CD14-positive monocyte (primary cell): ENCODE measurements at regions not wholly inside any gene's neighbourhood (a gene's known extent, or its start where the extent isn't known, plus 50 kb on each side); places are given as distances from the start of the nearest gene placed in this dataset.

Experiments used
- DNase-seq, 3 donors: peaks; one replicate each; pipeline ENCODE4 v3.0.0-alpha.2; 2011 to 2022
- H2AFZ ChIP-seq: 2 replicates; pipeline ENCODE4 v1.6.0; 2012; ENCODE audit warnings: mild to moderate bottlenecking, low read depth, low read length, inconsistent platforms; ENCODE audit not compliant: insufficient read depth, poor library complexity, severe bottlenecking
- H3K27ac ChIP-seq, 2 donors: 1 replicate in 1 of 2; 2 replicates in 1 of 2; pipeline ENCODE4 v1.5.1; 2012 to 2013; ENCODE audit warnings: low read length in 2 of 2, control low read depth in 1 of 2, inconsistent platforms in 1 of 2, low read depth in 1 of 2, mild to moderate bottlenecking in 1 of 2
- H3K27me3 ChIP-seq, 2 donors: one replicate each; pipeline versions ENCODE4 v1.6.0 to v1.6.1; 2011 to 2013; ENCODE audit warnings: low read length in 2 of 2; ENCODE audit not compliant: control insufficient read depth in 2 of 2, insufficient read depth in 2 of 2
- H3K36me3 ChIP-seq, 2 donors: replicated peaks in 1 of 2; 1 replicate in 1 of 2; 2 replicates in 1 of 2; pipeline versions ENCODE4 v1.5.1 to v1.6.1; 2012 to 2013; ENCODE audit warnings: low read length in 2 of 2, control low read depth in 1 of 2, inconsistent platforms in 1 of 2, mild to moderate bottlenecking in 1 of 2; ENCODE audit not compliant: insufficient read depth in 2 of 2, control insufficient read depth in 1 of 2
- H3K4me1 ChIP-seq, 2 donors: 1 replicate in 1 of 2; 2 replicates in 1 of 2; pipeline versions ENCODE4 v1.5.1 to v1.6.1; 2012 to 2013; ENCODE audit warnings: low read length in 2 of 2, control low read depth in 1 of 2, inconsistent platforms in 1 of 2, mild to moderate bottlenecking in 1 of 2, moderate library complexity in 1 of 2; ENCODE audit not compliant: insufficient read depth in 2 of 2, control insufficient read depth in 1 of 2
- H3K4me2 ChIP-seq: replicated peaks from 2 replicates; pipeline ENCODE3; 2012; ENCODE audit warnings: low read length, moderate library complexity, mild to moderate bottlenecking; ENCODE audit not compliant: poor library complexity, severe bottlenecking; ENCODE audit errors: extremely low read depth
- H3K4me3 ChIP-seq, 3 experiments: fragments of 200-600 bp in 1 of 3; sonication (generic) in 1 of 3; replicated peaks in 1 of 3; 1 replicate in 2 of 3; 2 replicates in 1 of 3; pipeline ENCODE4 v1.5.1; 2011 to 2013; ENCODE audit warnings: low read length in 3 of 3, mild to moderate bottlenecking in 3 of 3, control low read depth in 2 of 3, low read depth in 2 of 3, inconsistent platforms in 1 of 3, moderate library complexity in 1 of 3
- H3K79me2 ChIP-seq: 2 replicates; pipeline ENCODE4 v1.6.0; 2012; ENCODE audit warnings: mild to moderate bottlenecking, control low read depth, inconsistent platforms, low read length, moderate library complexity; ENCODE audit not compliant: insufficient read depth
- H3K9ac ChIP-seq: 2 replicates; pipeline ENCODE4 v1.6.0; 2017; ENCODE audit warnings: low read length, mild to moderate bottlenecking; ENCODE audit not compliant: insufficient read depth, poor library complexity, severe bottlenecking
- H3K9me3 ChIP-seq, 2 donors: replicated peaks in 1 of 2; 1 replicate in 1 of 2; 2 replicates in 1 of 2; pipeline versions ENCODE4 v1.5.1 to v1.6.1; 2012 to 2013; ENCODE audit warnings: low read length in 2 of 2, control low read depth in 1 of 2; ENCODE audit not compliant: control insufficient read depth in 1 of 2, insufficient read depth in 1 of 2
- H4K20me1 ChIP-seq: 2 replicates; pipeline ENCODE4 v1.6.0; 2012; ENCODE audit warnings: mild to moderate bottlenecking, low read length, control low read depth, moderate library complexity; ENCODE audit not compliant: insufficient read depth
- H3K27ac Mint-ChIP-seq, 7 donors: one replicate each; pipeline ENCODE4 v1.8.0; 2020; ENCODE audit warnings: mild to moderate bottlenecking in 7 of 7, mixed read lengths in 7 of 7, moderate library complexity in 6 of 7, inconsistent platforms in 2 of 7
- H3K27me3 Mint-ChIP-seq, 3 donors: one replicate each; pipeline ENCODE4 v1.8.0; 2021 to 2022; ENCODE audit warnings: low read depth in 3 of 3, mild to moderate bottlenecking in 3 of 3, mixed read lengths in 3 of 3, moderate library complexity in 3 of 3, inconsistent platforms in 1 of 3
- H3K36me3 Mint-ChIP-seq, 2 donors: one replicate each; pipeline ENCODE4 v1.8.0; 2020; ENCODE audit warnings: mixed read lengths in 2 of 2, inconsistent platforms in 1 of 2, mild to moderate bottlenecking in 1 of 2
- H3K4me1 Mint-ChIP-seq: one replicate; pipeline ENCODE4 v1.8.0; 2020; ENCODE audit warnings: mild to moderate bottlenecking, mixed read lengths
- H3K4me3 Mint-ChIP-seq, 2 donors: one replicate each; pipeline ENCODE4 v1.8.0; 2020; ENCODE audit warnings: mild to moderate bottlenecking in 2 of 2, mixed read lengths in 2 of 2, moderate library complexity in 1 of 2
- H3K9me3 Mint-ChIP-seq, 7 donors: one replicate each; pipeline ENCODE4 v1.8.0; 2020 to 2022; ENCODE audit warnings: mixed read lengths in 7 of 7, mild to moderate bottlenecking in 6 of 7, moderate library complexity in 6 of 7, inconsistent platforms in 2 of 7
- CTCF ChIP-seq: fragments of 200-600 bp; IDR thresholded peaks from one replicate; pipeline ENCODE4 v1.8.0; 2022; ENCODE audit warnings: antibody characterized with exemption, mild to moderate bottlenecking
- whole genome bisulfite sequencing: methylation state at CpG from one replicate; pipeline ENCODE4 v1.1.5; 2013; ENCODE audit warnings: missing lambda C conversion rate; ENCODE audit not compliant: insufficient coverage; 5-methylcytosine and 5-hydroxymethylcytosine counted together
- intact Hi-C, 2 donors: fragments of 100-400 bp; cut with micrococcal nuclease; formaldehyde crosslinking; loops; one replicate each; pipeline versions ENCODE4 v1.15.0 to v1.15.1; 2023

DNA sequence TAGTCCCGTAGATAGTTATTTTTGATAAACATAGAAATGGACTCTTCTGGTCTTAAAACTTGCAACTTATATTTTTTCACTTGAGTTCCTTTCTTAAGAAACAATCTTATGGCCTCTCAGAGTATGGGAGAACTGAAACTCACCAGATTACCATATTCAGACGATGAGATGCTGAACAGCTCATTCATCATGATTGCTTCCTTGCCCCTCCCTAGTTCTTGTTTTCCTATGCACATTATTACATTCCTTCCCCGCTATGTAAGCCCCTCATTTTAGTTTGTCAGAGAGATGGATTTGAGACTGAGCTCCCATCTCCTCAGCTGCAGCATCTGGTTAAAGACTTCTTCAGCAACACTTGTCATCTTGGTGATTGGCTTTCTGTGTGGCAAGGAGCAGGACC is 158.5 kb downstream of the SLITRK6 start:
- no peaks in the 10 kb centered on the region for H3K4me1 Mint-ChIP-seq
- H3K4me2 ChIP-seq, result no peak overlapping the region
- DNase-seq, result no peak
- no CpG with 5 or more reads among the region's 3 CpGs for WGBS
- no peaks in the 10 kb centered on the region for H3K27me3 ChIP-seq
- peaks cover 12 to 24% of the 10 kb centered on the region in 2 donors for H3K9me3 ChIP-seq
- no peak overlapping the region for H2AFZ ChIP-seq
- TF ChIP-seq CTCF, result no peak
- H3K4me1 ChIP-seq, result no peaks in the 10 kb centered on the region
- intact Hi-C loops, result no loop called here
- no peaks in the 10 kb centered on the region for H3K36me3 Mint-ChIP-seq
- H3K4me3 Mint-ChIP-seq, result no peak overlapping the region
- no peaks in the 10 kb centered on the region for H3K27me3 Mint-ChIP-seq
- H3K27ac Mint-ChIP-seq, result no peak overlapping the region
- no peaks in the 10 kb centered on the region for H4K20me1 ChIP-seq
- H3K27ac ChIP-seq, result no peak overlapping the region
- no peak overlapping the region for H3K4me3 ChIP-seq
- no peaks in the 10 kb centered on the region for H3K36me3 ChIP-seq
- H3K9me3 Mint-ChIP-seq, result peaks cover 6 to 23% (median 9%) of the 10 kb centered on the region in 7 donors
- H3K79me2 ChIP-seq, result no peaks in the 10 kb centered on the region
- H3K9ac ChIP-seq, result no peak overlapping the region

- H2AFZ ChIP-seq, result no peak overlapping the region
- Mint-ChIP-seq H3K4me3 (no peak overlapping the region), H3K36me3 (no peaks in the 10 kb centered on the region), H3K27me3 (no peaks in the 10 kb centered on the region), H3K9me3 (peaks cover 4 to 17% (median 9%) of the 10 kb centered on the region in 7 donors), H3K27ac (no peak overlapping the region), H3K4me1 (no peaks in the 10 kb centered on the region)
- no peak overlapping the region for H3K4me3 ChIP-seq
- peaks cover 12 to 19% of the 10 kb centered on the region in 2 donors for H3K9me3 ChIP-seq
- H3K27me3 ChIP-seq, result no peaks in the 10 kb centered on the region
- no peaks in the 10 kb centered on the region for H3K79me2 ChIP-seq
- DNase-seq, result no peak
- no peak overlapping the region for H3K9ac ChIP-seq
- no peak overlapping the region for H3K4me2 ChIP-seq
- H3K36me3 ChIP-seq, result no peaks in the 10 kb centered on the region
- TF ChIP-seq CTCF, result no peak
- whole genome bisulfite sequencing, result 86% methylated on average over 12 of the region's 12 CpGs
- intact Hi-C loops, result no loop called here
- H3K27ac ChIP-seq, result no peak overlapping the region
- no peaks in the 10 kb centered on the region for H3K4me1 ChIP-seq
- H4K20me1 ChIP-seq, result no peaks in the 10 kb centered on the region
Observed at GRCh38 chr13:85638815-85639393, 160.3 kb downstream of the SLITRK6 start.
